ENCODE measurements at regions not wholly inside any gene's neighbourhood (a gene's known extent, or its start where the extent isn't known, plus 50 kb on each side); places are given as distances from the start of the nearest gene placed in this dataset.

GRCh38 chr7:46243406-46243805 is 322.3 kb upstream of the IGFBP3 start:
- H3K27me3 Mint-ChIP-seq: peaks cover 4% of the 10 kb centered on the region
- no peaks in the 10 kb centered on the region for H3K4me1 Mint-ChIP-seq (ENCODE audit: low read depth)
- H3K27ac Mint-ChIP-seq: no peak overlapping the region
- intact Hi-C loops (cut with micrococcal nuclease): no loop called here
- peaks cover 3% of the 10 kb centered on the region for H3K9me3 Mint-ChIP-seq
- ATAC-seq: no peak
- ChIA-PET CTCF (no interaction called here), POLR2A (no interaction called here)
- H3K36me3 Mint-ChIP-seq (ENCODE audit: low read depth): no peaks in the 10 kb centered on the region
- DNase-seq: no peak
- H3K4me3 Mint-ChIP-seq: no peak overlapping the region
- TF ChIP-seq CTCF (IDR thresholded peaks at IDR 0.05): no peak

- intact Hi-C loops (cut with micrococcal nuclease): no loop called here
- DNase-seq: no peak
- Mint-ChIP-seq H3K27me3 (no peaks in the 10 kb centered on the region), H3K9me3 (peaks cover 3% of the 10 kb centered on the region), H3K27ac (no peak overlapping the region), H3K4me1 (ENCODE audit: low read depth) (no peaks in the 10 kb centered on the region), H3K4me3 (no peak overlapping the region), H3K36me3 (ENCODE audit: low read depth) (no peaks in the 10 kb centered on the region)
- no peak for ATAC-seq
- ChIA-PET CTCF (no interaction called here), POLR2A (no interaction called here)
- TF ChIP-seq CTCF (IDR thresholded peaks at IDR 0.05): no peak
These were observed 318.8 kb upstream of the IGFBP3 start for GRCh38 chr7:46239846-46240245.

- DNase-seq: no peak
- H3K27me3 Mint-ChIP-seq: no peaks in the 10 kb centered on the region
- no peak for ATAC-seq
- no peaks in the 10 kb centered on the region for H3K9me3 Mint-ChIP-seq
- intact Hi-C loops (cut with micrococcal nuclease): no loop called here
- no peak overlapping the region for H3K4me3 Mint-ChIP-seq
- H3K36me3 Mint-ChIP-seq (ENCODE audit: low read depth): no peaks in the 10 kb centered on the region
- no peak overlapping the region for H3K27ac Mint-ChIP-seq
- no peak for TF ChIP-seq CTCF (IDR thresholded peaks at IDR 0.05)
- POLR2A ChIA-PET: no interaction called here
- CTCF ChIA-PET: no interaction called here
- H3K4me1 Mint-ChIP-seq (ENCODE audit: low read depth): no peaks in the 10 kb centered on the region
These were observed 316.4 kb upstream of the IGFBP3 start for GRCh38 chr7:46237466-46237865.

- POLR2A ChIA-PET: no interaction called here
- Mint-ChIP-seq H3K4me3 (no peak overlapping the region), H3K4me1 (ENCODE audit: low read depth) (no peaks in the 10 kb centered on the region), H3K9me3 (no peaks in the 10 kb centered on the region), H3K27me3 (peaks cover 2% of the 10 kb centered on the region), H3K36me3 (ENCODE audit: low read depth) (no peaks in the 10 kb centered on the region), H3K27ac (no peak overlapping the region)
- no peak for TF ChIP-seq CTCF (IDR thresholded peaks at IDR 0.05)
- CTCF ChIA-PET: no interaction called here
- ATAC-seq (no peak), DNase-seq (no peak)
- intact Hi-C loops (cut with micrococcal nuclease): no loop called here
These were observed 312.7 kb upstream of the IGFBP3 start for GRCh38 chr7:46233585-46234329.

- no peaks in the 10 kb centered on the region for H3K36me3 Mint-ChIP-seq (ENCODE audit: low read depth)
- H3K9me3 Mint-ChIP-seq: no peaks in the 10 kb centered on the region
- POLR2A ChIA-PET: no interaction called here
- DNase-seq (no peak), ATAC-seq (no peak)
- TF ChIP-seq CTCF (IDR thresholded peaks at IDR 0.05): no peak
- no peak overlapping the region for H3K27ac Mint-ChIP-seq
- peaks cover 2% of the 10 kb centered on the region for H3K27me3 Mint-ChIP-seq
- H3K4me1 Mint-ChIP-seq (ENCODE audit: low read depth): no peaks in the 10 kb centered on the region
- intact Hi-C loops (cut with micrococcal nuclease): no loop called here
- no peak overlapping the region for H3K4me3 Mint-ChIP-seq
- CTCF ChIA-PET: no interaction called here
These were observed 309.9 kb upstream of the IGFBP3 start for GRCh38 chr7:46230990-46231305.
